ENCODE measurements at regions not wholly inside any gene's neighbourhood (a gene's known extent, or its start where the extent isn't known, plus 50 kb on each side); places are given as distances from the start of the nearest gene placed in this dataset.

DNA sequence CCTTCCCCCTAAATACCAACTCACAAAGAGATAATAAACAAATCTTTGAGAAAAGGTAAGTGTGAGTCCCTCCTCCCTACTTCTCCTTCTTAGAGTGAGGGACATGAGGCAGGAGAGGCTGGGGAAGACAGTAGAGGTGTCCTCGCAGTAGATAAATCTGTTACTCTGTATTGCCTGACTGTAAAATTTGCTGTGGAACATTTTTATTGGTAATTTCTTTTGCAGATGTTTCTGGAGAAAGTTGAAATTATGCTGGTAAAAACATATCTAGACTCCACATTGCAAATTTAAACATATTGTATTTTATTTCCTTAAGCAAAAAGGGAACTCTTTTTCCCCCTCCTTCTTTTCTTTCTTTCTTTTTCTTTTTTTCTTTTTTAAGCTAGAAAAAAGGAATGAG is 58.5 kb downstream of the PLCE1 start:
- Mint-ChIP-seq H3K4me1 (peaks cover 5% of the 10 kb centered on the region), H3K9me3 (no peaks in the 10 kb centered on the region), H3K4me3 (no peak overlapping the region), H3K27me3 (ENCODE audit: insufficient read depth, low read depth, poor library complexity) (no peaks in the 10 kb centered on the region), H3K27ac (no peak overlapping the region), H3K36me3 (ENCODE audit: low read depth) (no peaks in the 10 kb centered on the region)
- no peaks in the 10 kb centered on the region for H3K9me2 ChIP-seq (ENCODE audit: insufficient read depth)
- H3K4me2 ChIP-seq: no peak overlapping the region
- H3K27me3 ChIP-seq (ENCODE audit: insufficient read depth): no peaks in the 10 kb centered on the region
- H3F3A ChIP-seq (replicated peaks; ENCODE audit: low read depth): no peaks in the 10 kb centered on the region
- TF ChIP-seq NANOG (IDR thresholded peaks at IDR 0.05; ENCODE audit: borderline replicate concordance) (no peak), ZNF114 (CRISPR knock-in tag; IDR thresholded peaks at IDR 0.05) (no peak), EZH2phosphoT487 (IDR thresholded peaks at IDR 0.05; ENCODE audit: unreplicated experiment) (no peak), EZH2 (IDR thresholded peaks at IDR 0.05; ENCODE audit: low read depth, unreplicated experiment) (no peak), ZNF331 (CRISPR knock-in tag; IDR thresholded peaks at IDR 0.05; ENCODE audit: low read depth) (no peak), ZNF462 (CRISPR knock-in tag; IDR thresholded peaks at IDR 0.05) (no peak), POLR2AphosphoS5 (IDR thresholded peaks at IDR 0.05; ENCODE audit: low read depth) (no peak), ETS1 (IDR thresholded peaks at IDR 0.05) (no peak), CTCF (conservative IDR thresholded peaks at IDR 0.05; ENCODE audit: low read depth in 2 of 2) (no peak)
- H3K79me2 ChIP-seq (replicated peaks; ENCODE audit: insufficient read depth): no peaks in the 10 kb centered on the region
- no peak overlapping the region for H2AFZ ChIP-seq
- H3K36me3 ChIP-seq (ENCODE audit: insufficient read depth): no peaks in the 10 kb centered on the region
- DNase-seq (ENCODE audit: low spot score) (no peak), ATAC-seq (no peak)
- H3K27ac ChIP-seq (ENCODE audit: low read depth): no peak overlapping the region
- H3K4me1 ChIP-seq (ENCODE audit: insufficient read depth): no peaks in the 10 kb centered on the region
- no peaks in the 10 kb centered on the region for H4K20me1 ChIP-seq (replicated peaks; ENCODE audit: insufficient read depth)
- no peak overlapping the region for H3K4me3 ChIP-seq

Data from GM23338 (cell line).